ENCODE measurements at regions not wholly inside any gene's neighbourhood (a gene's known extent, or its start where the extent isn't known, plus 50 kb on each side); places are given as distances from the start of the nearest gene placed in this dataset.

- no peak overlapping the region for H3K4me3 ChIP-seq (ENCODE audit: low read depth, poor library complexity, severe bottlenecking)
- DNase-seq (ENCODE audit: low spot score in 2 of 2), result no peak
- TF ChIP-seq CTCF (IDR thresholded peaks at IDR 0.05) (no peak), POLR2A (IDR thresholded peaks at IDR 0.05) (no peak)
- intact Hi-C loops (cut with DNase I; ENCODE audit: low total_unique reads), result no loop called here
- 79 to 91% methylated on average over 4 of the region's 4 CpGs for WGBS, 2 donors
These were observed 161.3 kb upstream of the CBLB start for GRCh38 chr3:106029954-106030626.

GRCh38 chr3:106030627-106030963 is 161.8 kb upstream of the CBLB start:
- intact Hi-C loops (cut with DNase I; ENCODE audit: low total_unique reads), result no loop called here
- H3K4me3 ChIP-seq (ENCODE audit: low read depth, poor library complexity, severe bottlenecking), result no peak overlapping the region
- TF ChIP-seq POLR2A (IDR thresholded peaks at IDR 0.05), result no peak
- no peak for TF ChIP-seq CTCF (IDR thresholded peaks at IDR 0.05)
- no peak for DNase-seq (ENCODE audit: low spot score in 2 of 2)

- H3K4me3 ChIP-seq (ENCODE audit: low read depth, poor library complexity, severe bottlenecking), result no peak overlapping the region
- intact Hi-C loops (cut with DNase I; ENCODE audit: low total_unique reads), result no loop called here
- TF ChIP-seq POLR2A (IDR thresholded peaks at IDR 0.05) (no peak), CTCF (IDR thresholded peaks at IDR 0.05) (no peak)
- no peak for DNase-seq (ENCODE audit: low spot score in 2 of 2)
- 96 to 98% methylated on average over 2 of the region's 2 CpGs for WGBS, 2 donors
These were observed 163.7 kb upstream of the CBLB start for GRCh38 chr3:106032479-106032878.

- TF ChIP-seq CTCF (IDR thresholded peaks at IDR 0.05) (no peak), POLR2A (IDR thresholded peaks at IDR 0.05) (no peak)
- 93 to 95% methylated on average over 2 of the region's 2 CpGs for WGBS, 2 donors
- no peak for DNase-seq (ENCODE audit: low spot score in 2 of 2)
- intact Hi-C loops (cut with DNase I; ENCODE audit: low total_unique reads), result no loop called here
- H3K4me3 ChIP-seq (ENCODE audit: low read depth, poor library complexity, severe bottlenecking), result no peak overlapping the region
These were observed 164.8 kb upstream of the CBLB start for GRCh38 chr3:106033654-106034053.

GRCh38 chr3:106034313-106034712 is 165.5 kb upstream of the CBLB start:
- no peak for DNase-seq (ENCODE audit: low spot score in 2 of 2)
- WGBS, 2 donors, result 55 to 64% methylated on average over 2 of the region's 2 CpGs
- intact Hi-C loops (cut with DNase I; ENCODE audit: low total_unique reads), result no loop called here
- H3K4me3 ChIP-seq (ENCODE audit: low read depth, poor library complexity, severe bottlenecking), result no peak overlapping the region
- TF ChIP-seq POLR2A (IDR thresholded peaks at IDR 0.05), result no peak
- no peak for TF ChIP-seq CTCF (IDR thresholded peaks at IDR 0.05)

GRCh38 chr3:106035619-106036018 is 166.8 kb upstream of the CBLB start:
- H3K4me3 ChIP-seq (ENCODE audit: low read depth, poor library complexity, severe bottlenecking), result no peak overlapping the region
- intact Hi-C loops (cut with DNase I; ENCODE audit: low total_unique reads), result no loop called here
- TF ChIP-seq CTCF (IDR thresholded peaks at IDR 0.05) (no peak), POLR2A (IDR thresholded peaks at IDR 0.05) (no peak)
- WGBS, 2 donors, result 86 to 91% methylated on average over 4 of the region's 4 CpGs
- no peak for DNase-seq (ENCODE audit: low spot score in 2 of 2)
